ENCODE measurements at regions not wholly inside any gene's neighbourhood (a gene's known extent, or its start where the extent isn't known, plus 50 kb on each side); places are given as distances from the start of the nearest gene placed in this dataset.
"Not testable (repeated sequence)": the region's sequence is repeated elsewhere in the genome, so short reads cannot be mapped to it uniquely, and the experiment has no call there.

GRCh38 chr11:87517351-87517750 lies 479.6 kb downstream of the TMEM135 start:
- TF ChIP-seq CTCF (IDR thresholded peaks at IDR 0.05; ENCODE audit: extremely low read depth, missing control alignments), result no peak

DNA sequence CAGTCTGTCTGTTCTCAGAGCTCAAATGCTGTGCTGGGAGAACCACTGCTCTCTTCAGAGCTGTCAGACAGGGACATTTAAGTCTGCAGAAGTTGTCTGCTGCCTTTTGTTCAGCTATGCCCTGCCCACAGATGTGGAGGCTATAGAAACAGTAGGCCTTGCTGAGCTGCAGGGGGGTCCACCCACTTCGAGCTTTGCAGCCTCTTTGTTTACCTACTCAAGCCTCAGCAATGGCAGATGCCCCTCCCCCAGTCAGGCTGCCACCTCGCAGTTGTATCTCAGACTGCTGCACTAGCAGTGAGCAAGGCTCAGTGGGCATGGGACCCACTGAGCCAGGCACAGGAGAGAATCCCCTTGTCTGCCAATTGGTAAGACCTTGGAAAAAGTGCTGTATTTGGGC lies 470.0 kb downstream of the TMEM135 start:
- not testable (repeated sequence) for DNase-seq (ENCODE audit: low spot score)

More at GRCh38 chr11:87517351-87517750, 479.6 kb downstream of the TMEM135 start:
- DNase-seq (ENCODE audit: low spot score), result no peak

DNA sequence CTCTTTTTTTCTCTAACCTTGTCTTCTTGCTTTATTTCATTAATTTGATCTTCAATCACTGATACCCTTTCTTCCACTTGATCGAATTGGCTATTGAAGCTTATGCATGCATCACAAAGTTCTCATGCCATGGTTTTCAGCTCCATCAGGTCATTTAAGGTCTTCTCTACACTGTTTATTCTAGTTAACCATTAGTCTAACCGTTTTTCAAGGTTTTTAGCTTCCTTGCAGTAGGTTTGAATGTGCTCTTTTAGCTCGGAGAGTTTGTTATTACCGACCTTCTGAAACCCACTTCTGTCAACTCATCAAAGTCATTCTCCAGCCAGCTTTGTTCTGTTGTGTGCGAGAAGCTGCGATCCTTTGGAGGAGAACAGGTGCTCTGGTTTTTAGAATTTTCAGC lies 469.2 kb downstream of the TMEM135 start:
- DNase-seq (ENCODE audit: low spot score), result not testable (repeated sequence)

DNA sequence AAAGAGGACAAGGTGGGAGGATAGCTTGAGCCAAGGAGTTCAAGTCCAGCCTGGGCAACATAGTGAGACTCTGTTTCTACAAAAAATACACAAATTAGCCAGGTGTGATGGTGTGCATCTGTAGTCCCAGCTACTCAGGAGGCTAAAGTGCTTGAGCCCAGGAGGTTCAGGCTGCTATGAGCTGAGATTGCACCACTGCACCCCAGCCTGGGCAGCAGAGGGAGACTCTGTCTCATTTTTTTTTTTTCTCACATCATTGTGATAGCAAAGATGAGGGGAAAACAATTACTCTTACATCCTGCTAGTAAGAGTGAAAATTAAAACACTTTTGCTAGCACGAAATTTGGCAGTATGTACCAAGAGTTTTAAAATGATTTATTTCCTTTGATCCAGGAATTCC lies 463.7 kb downstream of the TMEM135 start:
- TF ChIP-seq CTCF (IDR thresholded peaks at IDR 0.05; ENCODE audit: extremely low read depth, missing control alignments), result no peak
- DNase-seq (ENCODE audit: low spot score), result no peak

DNA sequence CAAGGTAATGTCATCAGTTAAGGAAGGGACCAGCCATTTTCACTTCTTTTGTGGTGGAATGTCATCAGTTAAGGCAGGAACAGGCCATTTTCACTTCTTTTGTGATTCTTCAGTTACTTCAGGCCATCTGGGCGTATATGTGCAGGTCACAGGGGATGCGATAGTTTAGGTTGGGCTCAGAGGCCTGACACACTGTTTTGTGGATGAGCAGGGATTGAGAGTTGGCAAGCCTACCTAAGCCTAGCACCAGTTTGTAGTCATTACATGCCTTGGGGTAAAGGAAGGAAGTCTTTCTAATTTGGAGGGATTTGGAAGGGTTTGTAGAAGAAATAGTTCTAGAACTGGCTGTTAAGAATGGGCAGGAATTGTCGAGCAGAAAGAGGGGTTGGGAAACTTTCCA lies 457.2 kb downstream of the TMEM135 start:
- DNase-seq (ENCODE audit: low spot score), result not testable (repeated sequence)

- not testable (repeated sequence) for DNase-seq (ENCODE audit: low spot score)
Observed at GRCh38 chr11:87494026-87494425, 456.3 kb downstream of the TMEM135 start.

- TF ChIP-seq CTCF (IDR thresholded peaks at IDR 0.05; ENCODE audit: extremely low read depth, missing control alignments), result no peak
- DNase-seq (ENCODE audit: low spot score), result no peak
Observed at GRCh38 chr11:87493516-87493915, 455.8 kb downstream of the TMEM135 start.

- TF ChIP-seq CTCF (IDR thresholded peaks at IDR 0.05; ENCODE audit: extremely low read depth, missing control alignments), result no peak
- DNase-seq (ENCODE audit: low spot score), result no peak
Observed at GRCh38 chr11:87491381-87491780, 453.6 kb downstream of the TMEM135 start.

DNA sequence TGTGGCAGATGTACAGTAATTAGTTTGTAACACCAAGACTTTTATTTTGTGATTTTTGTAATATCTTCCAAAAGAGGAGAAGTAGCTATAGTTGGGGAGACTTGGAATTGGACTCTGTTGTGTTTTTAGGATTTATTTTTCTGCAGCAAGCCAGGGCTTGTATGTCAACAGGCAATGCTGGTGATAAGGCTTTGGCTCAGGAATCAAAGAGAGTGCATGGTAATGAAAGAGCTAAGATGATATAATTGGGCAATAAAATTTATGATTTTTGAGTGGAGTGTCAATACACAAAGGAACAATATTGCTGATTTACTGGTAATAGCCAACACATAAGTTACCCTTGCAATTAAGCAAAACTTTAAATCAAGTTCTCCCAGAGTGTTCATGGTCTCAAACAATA lies 452.9 kb downstream of the TMEM135 start:
- DNase-seq (ENCODE audit: low spot score), result no peak
- TF ChIP-seq CTCF (IDR thresholded peaks at IDR 0.05; ENCODE audit: extremely low read depth, missing control alignments), result no peak

- no peak for TF ChIP-seq CTCF (IDR thresholded peaks at IDR 0.05; ENCODE audit: extremely low read depth, missing control alignments)
- DNase-seq (ENCODE audit: low spot score), result no peak
Observed at GRCh38 chr11:87484566-87484965, 446.8 kb downstream of the TMEM135 start.

Data from GM20000 (cell line).